ENCODE measurements at regions not wholly inside any gene's neighbourhood (a gene's known extent, or its start where the extent isn't known, plus 50 kb on each side); places are given as distances from the start of the nearest gene placed in this dataset.

GRCh38 chr12:42854208-42854607 is 264.7 kb upstream of the PRICKLE1 start:
- no peak for TF ChIP-seq CTCF (IDR thresholded peaks at IDR 0.05; ENCODE audit: insufficient read depth, missing control alignments)
- no peak for DNase-seq (ENCODE audit: insufficient read length, low spot score)
- no peak for FAIRE-seq

GRCh38 chr12:42853370-42854140 is 264.0 kb upstream of the PRICKLE1 start:
- FAIRE-seq (no peak), DNase-seq (ENCODE audit: insufficient read length, low spot score) (no peak)
- no peak for TF ChIP-seq CTCF (IDR thresholded peaks at IDR 0.05; ENCODE audit: insufficient read depth, missing control alignments)

- DNase-seq (ENCODE audit: insufficient read length, low spot score) (no peak), FAIRE-seq (no peak)
- TF ChIP-seq CTCF (IDR thresholded peaks at IDR 0.05; ENCODE audit: insufficient read depth, missing control alignments) = no peak
Measured at GRCh38 chr12:42846782-42847181, 257.2 kb upstream of the PRICKLE1 start.

GRCh38 chr12:42834062-42834461 is 244.5 kb upstream of the PRICKLE1 start:
- no peak for TF ChIP-seq CTCF (IDR thresholded peaks at IDR 0.05; ENCODE audit: insufficient read depth, missing control alignments)
- DNase-seq (ENCODE audit: insufficient read length, low spot score) (no peak), FAIRE-seq (no peak)

GRCh38 chr12:42828836-42829235 is 239.3 kb upstream of the PRICKLE1 start:
- TF ChIP-seq CTCF (IDR thresholded peaks at IDR 0.05; ENCODE audit: insufficient read depth, missing control alignments) = no peak
- DNase-seq (ENCODE audit: insufficient read length, low spot score) (no peak), FAIRE-seq (no peak)

- no peak for TF ChIP-seq CTCF (IDR thresholded peaks at IDR 0.05; ENCODE audit: insufficient read depth, missing control alignments)
- DNase-seq (ENCODE audit: insufficient read length, low spot score) (no peak), FAIRE-seq (no peak)
Measured at GRCh38 chr12:42824327-42824726, 234.8 kb upstream of the PRICKLE1 start.

GRCh38 chr12:42823679-42824078 is 234.1 kb upstream of the PRICKLE1 start:
- no peak for DNase-seq (ENCODE audit: insufficient read length, low spot score)
- FAIRE-seq = no peak
- no peak for TF ChIP-seq CTCF (IDR thresholded peaks at IDR 0.05; ENCODE audit: insufficient read depth, missing control alignments)
